Adrenal gland (tissue), 5 donors: ENCODE measurements at regions not wholly inside any gene's neighbourhood (a gene's known extent, or its start where the extent isn't known, plus 50 kb on each side); places are given as distances from the start of the nearest gene placed in this dataset.

Experiments used
- POLR2A ChIP-seq, 2 donors: fragments of 450-650 bp; IDR thresholded peaks; one replicate each; pipeline ENCODE4 v1.6.1; 2017; ENCODE audit warnings: antibody characterized with exemption in 2 of 2, mild to moderate bottlenecking in 2 of 2, moderate library complexity in 1 of 2
- TF ChIP-seq, protein P1 (sequence below), 6 experiments: fragments of 450-650 bp in 4 of 6; fragments of 200-600 bp in 2 of 6; sonication (generic) in 1 of 6; IDR thresholded peaks; 1 replicate in 5 of 6; 2 replicates in 1 of 6; pipeline versions ENCODE4 v1.5.1 to v1.8.0; 2016 to 2021; ENCODE audit warnings: antibody characterized with exemption in 6 of 6, mild to moderate bottlenecking in 2 of 6, moderate library complexity in 1 of 6
- donor health status: DM: no; HTN: no; CAD: no.

DNA sequence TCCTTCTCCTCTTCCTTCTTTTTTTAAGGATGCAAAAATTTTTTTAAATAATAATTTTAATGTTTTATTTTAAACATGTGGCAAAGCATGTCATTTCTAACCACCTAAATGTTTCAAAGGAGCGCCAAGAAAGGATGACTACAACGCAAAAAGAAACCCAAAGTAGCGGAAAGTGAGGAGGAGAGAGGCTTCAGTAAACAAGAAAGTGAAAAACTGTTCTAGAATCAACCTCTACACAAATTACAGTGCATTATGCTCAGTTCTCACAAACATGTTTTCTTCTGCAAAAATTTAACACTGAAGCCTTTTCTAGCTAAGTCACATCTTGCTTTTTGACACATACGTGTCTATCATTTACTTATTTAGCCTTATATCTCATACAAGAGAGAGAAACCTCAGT is 948.6 kb downstream of the GATA3 start:
- TF ChIP-seq, protein P1, sequence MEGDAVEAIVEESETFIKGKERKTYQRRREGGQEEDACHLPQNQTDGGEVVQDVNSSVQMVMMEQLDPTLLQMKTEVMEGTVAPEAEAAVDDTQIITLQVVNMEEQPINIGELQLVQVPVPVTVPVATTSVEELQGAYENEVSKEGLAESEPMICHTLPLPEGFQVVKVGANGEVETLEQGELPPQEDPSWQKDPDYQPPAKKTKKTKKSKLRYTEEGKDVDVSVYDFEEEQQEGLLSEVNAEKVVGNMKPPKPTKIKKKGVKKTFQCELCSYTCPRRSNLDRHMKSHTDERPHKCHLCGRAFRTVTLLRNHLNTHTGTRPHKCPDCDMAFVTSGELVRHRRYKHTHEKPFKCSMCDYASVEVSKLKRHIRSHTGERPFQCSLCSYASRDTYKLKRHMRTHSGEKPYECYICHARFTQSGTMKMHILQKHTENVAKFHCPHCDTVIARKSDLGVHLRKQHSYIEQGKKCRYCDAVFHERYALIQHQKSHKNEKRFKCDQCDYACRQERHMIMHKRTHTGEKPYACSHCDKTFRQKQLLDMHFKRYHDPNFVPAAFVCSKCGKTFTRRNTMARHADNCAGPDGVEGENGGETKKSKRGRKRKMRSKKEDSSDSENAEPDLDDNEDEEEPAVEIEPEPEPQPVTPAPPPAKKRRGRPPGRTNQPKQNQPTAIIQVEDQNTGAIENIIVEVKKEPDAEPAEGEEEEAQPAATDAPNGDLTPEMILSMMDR (IDR thresholded peaks at IDR 0.05) = no peak
- no peak for TF ChIP-seq POLR2A (IDR thresholded peaks at IDR 0.05)
